ENCODE measurements at regions not wholly inside any gene's neighbourhood (a gene's known extent, or its start where the extent isn't known, plus 50 kb on each side); places are given as distances from the start of the nearest gene placed in this dataset.

DNA sequence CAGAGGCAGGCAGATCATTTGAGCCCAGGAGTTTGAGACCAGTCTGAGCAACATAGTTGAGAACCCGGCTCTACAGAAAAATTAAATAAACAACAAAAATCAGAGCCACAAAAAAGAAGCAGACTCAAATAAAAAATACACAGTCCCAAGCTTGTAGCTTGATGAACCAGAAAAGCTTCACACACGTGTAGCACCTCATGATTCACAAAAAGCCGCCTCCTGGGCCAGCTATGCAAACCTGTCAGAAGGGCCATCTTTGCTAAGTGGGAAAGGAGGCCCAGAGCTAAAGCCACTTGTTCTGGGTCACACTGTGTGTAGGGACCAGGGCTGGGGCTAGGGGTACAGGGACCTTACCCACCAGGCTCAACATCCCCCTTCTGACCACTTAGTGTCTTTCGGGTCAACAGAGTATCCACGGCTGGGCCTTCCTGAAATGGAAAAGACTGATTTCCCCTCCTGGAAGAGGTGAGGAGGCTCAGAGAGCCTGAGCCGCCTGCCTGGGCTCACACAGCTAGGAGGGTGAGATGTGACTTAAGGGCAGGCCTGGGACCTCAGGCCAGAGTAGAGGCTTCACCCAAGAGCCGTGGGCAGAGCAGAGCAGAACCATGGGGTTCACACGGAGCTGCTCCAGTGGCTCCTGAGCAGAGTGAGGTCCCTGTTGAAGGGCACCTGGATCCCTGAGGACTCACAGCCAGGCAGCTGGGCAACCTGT lies 269.6 kb downstream of the PARN start:
- DNase-seq (ENCODE audit: low read depth): no peak

DNA sequence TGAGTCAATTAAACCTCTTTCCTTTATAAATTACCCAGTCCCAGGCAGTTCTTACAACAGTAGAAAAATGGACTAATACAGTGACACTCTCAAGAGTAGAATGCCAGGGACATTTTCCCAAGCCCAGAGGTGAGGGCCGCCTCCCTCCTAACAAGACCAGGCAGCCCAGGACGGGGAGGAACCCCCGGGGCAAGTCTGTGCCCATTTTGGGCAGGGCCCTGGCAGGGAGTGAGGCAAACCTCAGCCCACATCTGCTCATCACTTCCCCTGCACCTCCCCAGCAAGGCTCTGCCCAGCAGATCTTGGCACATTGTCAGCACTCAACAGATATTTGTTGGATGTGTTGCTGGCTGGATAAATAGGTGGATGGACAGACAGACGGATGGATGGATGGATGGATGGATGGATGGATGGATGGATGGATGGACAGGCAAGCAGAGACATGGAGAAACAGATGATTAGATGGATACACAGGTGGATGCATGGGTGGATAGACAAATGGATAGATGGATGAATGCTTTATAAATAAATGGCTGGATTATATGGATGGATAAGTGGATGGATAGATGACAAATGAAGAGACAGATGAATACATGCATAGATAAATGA lies 271.3 kb downstream of the PARN start:
- no peak for DNase-seq (ENCODE audit: low read depth)

DNA sequence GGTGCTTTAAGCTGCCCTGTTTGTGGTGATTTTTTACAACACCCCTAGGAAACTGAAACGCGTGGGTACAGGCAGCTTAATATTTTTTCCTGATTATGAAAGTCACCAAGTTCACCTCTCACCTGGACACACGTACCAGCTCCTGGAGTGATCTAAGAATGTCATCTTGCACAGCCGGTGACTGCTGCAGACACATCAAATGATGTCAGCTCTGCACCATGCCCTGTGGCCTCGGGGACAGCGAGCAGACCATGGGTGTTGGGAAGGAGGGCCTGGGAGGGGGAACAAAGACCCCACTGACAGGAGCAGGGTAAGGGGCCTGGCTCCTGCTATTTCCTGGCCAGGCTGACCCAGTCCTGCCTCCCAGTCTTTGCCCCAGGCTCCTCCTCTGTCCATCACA lies 272.7 kb downstream of the PARN start:
- no peak for DNase-seq (ENCODE audit: low read depth)

DNA sequence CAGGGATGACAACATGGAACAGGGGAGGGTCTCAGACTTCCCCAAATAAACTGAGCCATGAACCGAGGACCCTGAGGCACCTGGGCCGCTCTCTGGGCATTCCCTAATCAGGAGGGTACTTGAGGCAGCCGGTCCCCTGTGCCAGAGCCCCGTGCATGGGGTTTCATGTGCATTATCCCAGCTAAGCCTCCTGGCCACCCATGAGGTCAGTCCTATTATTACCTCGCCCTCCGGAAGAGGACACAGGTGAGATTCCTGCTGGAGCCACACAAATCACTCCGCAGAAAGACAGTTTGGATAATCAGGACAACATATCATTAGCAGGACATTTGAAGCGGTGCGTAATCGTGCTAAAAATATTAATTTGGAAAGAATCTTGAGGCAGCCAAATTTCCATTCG lies 274.0 kb downstream of the PARN start:
- DNase-seq (ENCODE audit: low read depth): no peak

DNA sequence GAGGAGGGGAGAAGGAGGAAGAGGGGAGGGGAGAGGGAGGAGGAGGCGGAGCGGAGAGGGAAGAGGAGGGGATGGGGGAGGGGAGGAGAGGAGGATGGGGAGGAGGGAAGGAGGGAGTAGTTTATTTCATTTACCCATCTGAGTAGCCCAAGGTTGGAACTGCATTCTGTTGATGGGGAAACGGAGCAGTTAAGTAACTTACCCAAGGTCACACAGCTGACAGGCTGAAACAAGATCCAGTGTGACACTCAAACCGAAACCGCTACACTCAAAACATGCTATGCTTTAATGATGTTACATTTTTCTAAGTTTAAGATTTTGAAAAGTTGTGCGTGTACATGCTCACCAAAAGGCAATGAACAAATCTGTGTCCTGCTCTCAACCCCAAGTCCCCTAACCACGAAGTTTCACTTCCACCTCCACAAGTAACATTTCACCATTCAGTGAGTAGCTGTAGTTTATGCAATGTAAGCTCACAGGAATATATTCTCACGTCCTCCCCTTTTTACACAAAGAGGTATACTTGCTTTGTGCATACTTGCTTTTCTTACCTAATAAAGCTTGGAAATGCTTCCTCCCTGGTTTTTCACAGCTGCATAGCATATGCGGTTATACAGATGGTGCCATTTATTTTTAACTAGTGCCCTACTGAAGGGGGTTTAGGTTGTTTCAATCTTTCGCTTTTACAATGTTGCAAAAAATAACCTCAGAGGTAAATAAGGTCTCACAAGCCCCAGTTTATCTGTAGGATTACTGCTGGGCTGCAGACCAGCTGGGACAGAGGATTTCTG lies 275.3 kb downstream of the PARN start:
- no peak for DNase-seq (ENCODE audit: low read depth)

DNA sequence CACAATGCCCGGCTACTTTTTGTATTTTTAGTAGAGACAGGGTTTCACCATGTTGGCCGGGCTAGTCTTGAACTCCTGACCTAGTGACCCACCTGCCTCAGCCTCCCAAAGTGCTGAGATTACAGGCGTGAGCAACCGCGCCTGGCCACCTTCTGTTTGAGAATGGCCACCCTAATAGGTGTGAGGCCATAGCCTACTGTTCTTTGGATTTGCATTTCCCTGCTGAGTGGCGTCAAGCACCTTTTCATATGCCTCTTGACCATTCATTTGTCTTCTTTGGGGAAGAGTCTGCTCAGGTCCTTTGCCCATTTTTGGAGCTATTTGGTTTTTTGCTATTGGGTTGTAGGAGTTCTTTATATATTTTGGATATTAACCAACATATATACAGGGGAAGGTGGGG lies 276.7 kb downstream of the PARN start:
- no peak for DNase-seq (ENCODE audit: low read depth)

DNA sequence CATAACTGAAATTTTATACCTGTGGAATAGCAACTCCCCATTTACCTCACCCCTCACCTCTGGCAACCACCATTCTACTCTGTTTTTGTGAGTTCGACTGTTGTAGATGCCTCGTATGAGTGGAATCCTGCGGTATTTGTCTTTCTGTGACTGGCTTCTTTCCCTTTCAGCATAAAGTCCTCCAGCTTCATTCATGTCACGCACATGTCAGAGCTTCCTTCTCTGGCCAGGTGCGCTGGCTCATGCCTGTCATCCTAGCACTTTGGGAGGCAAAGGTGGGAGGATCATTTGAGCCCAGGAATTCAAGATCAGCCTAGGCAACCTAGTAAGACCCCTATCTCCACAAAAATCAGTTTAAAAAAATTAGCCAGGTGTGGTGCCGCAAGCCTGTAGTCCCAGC lies 278.4 kb downstream of the PARN start:
- DNase-seq (ENCODE audit: low read depth): no peak

DNA sequence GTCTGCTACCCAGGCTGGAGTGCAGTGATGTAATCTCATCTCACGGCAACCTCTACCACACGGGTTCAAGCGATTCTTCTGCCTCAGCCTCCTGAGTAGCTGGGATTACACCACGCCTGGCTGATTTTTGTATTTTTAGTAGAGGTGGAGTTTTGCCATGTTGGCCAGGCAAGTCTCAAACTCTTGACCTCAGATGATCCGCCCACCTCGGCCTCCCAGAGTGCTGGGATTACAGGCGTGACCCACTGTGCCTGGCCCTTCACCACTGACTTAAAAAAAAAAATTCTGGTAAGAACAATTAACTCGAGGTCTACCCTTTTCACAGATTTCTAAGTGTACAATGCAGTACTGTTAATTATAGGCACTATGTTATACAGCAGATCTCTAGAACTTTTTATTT lies 279.4 kb downstream of the PARN start:
- DNase-seq (ENCODE audit: low read depth): no peak

DNA sequence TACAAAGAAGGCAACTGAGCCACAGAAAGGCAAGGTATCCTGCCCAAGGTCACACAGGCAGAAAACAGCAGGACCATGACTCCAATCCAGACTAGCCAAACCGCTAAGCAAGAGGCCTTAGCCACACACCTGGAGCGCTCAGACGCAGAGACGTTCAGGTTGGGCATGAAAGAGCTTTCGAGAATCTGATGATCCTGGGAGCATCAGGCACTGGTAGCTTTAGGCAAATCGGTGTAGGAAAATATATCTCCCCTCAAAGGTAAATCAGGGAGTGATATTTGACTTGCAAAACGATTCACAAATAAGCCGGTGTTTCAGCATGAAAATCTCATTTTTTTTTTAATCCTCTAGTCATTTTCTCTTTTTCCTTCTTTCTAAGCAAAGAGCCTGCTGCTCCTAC lies 279.0 kb downstream of the MRTFB start:
- DNase-seq (ENCODE audit: low read depth): no peak

DNA sequence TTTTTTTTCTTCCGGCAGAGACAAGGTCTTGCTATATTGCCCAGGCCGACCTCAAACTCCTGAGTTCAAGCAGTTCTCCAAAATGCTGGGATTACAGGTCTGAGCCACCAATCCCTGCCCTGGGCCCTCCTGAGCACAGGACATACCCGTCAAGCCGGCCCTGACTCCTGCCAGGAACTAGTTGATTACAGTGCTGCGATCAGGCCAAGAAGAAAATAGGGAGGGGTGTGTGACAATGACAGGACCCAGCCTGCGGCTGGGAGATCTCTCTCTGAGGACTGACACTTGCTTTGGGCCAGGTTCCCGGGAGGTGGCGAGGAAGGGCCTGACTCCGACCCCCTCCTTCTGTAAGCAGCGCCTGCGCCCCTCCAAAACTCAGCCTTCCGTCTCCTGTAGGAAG lies 276.6 kb downstream of the MRTFB start:
- no peak for DNase-seq (ENCODE audit: low read depth)

DNA sequence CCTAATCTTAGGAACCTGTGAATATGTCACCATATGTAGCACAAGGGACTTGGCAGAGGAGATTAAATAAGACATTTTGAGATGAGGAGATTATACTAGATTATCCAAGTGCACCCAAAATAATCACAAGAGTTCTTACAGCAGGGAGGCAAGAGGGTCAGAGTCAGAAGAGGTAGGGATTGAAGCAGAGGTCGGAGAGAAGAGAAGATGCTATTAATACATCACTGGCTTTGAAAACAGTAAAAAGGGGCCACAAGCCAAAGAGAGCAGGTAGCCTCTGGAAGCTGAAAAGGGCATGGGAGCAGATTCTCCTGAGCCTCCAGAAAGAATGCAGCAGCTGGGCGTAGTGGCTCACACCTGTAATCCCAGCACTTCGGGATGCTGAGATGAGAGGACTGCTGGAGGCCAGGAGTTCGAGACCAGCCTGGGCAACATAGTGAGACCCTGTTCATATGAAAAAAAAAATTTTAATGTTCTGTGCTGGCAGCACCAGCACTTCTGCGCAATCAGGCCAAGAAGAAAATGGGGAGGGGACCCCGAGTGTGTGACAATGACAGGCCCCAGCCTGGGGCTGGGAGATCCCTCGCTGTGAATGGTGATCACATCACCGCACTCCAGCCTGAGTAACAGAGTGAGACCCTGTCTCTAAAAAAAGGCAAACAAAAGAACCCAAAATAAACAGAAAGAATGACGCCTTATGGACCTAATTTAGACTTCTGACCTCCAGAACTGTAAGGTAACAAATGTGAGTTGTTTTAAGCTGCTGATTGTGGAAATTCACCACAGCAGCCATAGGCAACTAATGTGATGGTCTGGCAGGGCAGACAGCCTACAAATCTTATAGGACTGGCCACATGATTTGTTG lies 275.4 kb downstream of the MRTFB start:
- no peak for DNase-seq (ENCODE audit: low read depth)

DNA sequence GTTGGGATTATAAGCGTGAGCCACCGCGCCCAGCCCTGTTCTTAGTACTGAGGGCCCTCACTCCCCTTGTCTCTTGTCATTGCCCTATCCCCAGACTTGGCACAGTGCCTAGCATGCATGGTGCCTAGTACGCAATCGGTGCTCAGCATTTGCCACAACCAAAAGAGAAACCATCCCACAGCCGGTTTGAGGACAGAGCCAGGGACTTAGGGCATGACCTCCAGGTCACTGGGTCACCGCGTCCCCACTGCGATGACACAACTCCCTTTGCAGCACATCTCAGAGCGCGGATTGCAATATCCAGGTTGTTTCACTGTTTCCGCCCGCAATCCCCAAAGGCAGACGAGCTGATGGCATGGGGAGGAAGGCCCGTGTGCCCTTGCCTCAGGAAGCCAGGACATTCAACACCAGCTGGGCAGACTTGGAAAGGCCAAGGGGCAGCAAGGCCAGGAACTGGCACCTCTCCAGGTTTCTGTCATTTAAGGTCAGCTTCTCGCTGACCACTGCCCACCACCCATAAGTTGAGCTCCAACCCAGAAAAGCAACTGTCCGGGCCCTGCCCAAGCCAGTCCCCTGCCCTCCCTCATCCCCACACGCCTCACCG lies 274.5 kb downstream of the MRTFB start:
- DNase-seq (ENCODE audit: low read depth): no peak

DNA sequence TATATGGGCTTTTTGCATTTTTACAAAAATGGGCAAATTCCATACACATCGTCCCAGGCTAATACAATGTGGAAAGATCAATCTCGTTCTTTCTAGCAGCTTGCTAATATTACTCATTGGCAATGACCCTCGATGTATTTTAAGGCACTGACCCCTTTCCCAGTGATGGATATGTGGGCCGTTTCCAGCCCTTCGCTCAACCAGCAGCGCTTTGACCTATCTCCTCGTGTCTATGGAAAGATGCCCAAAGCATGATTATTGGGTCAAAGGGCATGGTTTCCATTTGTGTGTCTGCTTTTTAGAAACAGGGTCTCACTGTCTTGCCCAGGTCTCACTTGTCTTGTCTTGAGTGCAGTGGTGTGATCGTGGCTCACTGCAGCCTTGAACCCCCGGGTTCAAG lies 273.8 kb downstream of the MRTFB start:
- DNase-seq (ENCODE audit: low read depth): no peak

DNA sequence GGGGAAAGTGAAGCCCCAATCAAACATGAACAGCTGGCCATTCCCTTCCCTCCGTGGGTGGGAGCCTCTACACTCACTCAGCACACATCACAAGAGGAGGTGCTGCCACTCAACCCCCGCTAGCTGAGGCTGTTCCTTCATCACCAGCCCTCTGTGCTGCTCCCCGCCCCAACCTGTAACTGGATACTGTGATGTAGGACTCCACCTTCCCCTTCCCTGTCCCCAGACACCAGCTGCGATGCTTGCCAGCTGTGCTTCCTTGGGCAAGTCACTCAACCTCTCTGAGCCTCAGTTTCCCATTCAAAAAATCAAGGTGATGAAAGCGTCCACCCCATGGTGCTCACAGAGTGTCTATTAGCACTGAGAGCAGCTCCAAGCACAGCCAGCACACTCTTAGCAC lies 273.2 kb downstream of the MRTFB start:
- no peak for DNase-seq (ENCODE audit: low read depth)

DNA sequence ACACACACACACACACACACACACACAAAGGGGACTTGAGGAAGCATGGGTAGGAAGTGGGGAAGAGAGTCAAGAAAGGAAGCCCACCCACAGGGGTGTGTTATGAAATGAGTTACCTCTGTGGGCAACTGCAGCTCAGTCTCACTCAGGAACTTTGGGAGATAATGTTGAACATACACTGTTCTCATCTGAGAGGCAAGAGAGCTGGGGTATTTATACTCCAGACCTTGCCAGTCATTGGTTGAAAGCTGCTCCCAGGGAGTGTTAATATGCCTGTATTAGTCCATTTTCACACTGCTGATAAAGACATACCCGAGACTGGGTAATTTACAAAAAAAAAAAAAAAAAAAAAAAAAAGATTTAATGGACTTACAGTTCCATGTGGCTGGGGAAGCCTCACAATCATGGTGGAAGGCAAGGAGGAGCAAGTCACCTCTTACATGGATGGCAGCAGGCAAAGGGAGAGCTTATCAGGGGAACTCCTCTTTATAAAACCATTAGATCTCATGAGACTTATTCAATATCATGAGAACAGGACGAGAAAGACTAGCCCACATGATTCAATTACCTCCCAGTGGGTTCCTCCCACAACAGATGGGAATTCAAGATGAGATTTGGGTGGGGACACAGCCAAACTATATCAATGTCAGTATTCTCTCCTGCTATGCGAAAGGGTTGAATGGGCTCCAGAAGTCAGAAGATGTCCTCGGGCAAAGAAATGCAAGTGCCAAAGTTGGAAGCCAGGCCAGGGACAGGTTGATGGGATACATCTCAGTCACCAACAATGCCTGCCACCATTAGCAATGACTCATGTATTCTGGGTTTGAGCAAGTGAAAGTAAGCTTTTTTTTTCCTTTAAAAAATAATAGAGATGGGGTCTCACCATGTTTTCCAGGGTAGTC lies 270.5 kb downstream of the MRTFB start:
- DNase-seq (ENCODE audit: low read depth): no peak

DNA sequence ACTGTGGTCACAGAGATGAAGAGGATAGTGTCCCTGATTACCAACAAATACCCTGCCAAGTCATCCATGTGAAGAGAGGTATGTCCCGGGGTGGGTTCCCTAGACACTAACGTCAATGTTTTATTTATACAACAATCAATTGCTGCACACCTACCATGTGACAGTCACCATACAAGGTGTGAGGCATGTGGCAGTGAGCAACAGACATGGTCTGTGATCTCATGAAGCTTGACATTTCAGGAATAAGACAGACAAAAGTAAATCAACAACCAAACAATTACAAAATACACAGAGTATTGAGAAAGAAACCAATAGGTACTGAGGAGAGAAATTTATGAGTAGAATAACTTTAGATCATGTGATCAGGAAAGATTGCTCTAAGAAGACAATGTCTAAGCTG lies 268.6 kb downstream of the MRTFB start:
- no peak for DNase-seq (ENCODE audit: low read depth)

DNA sequence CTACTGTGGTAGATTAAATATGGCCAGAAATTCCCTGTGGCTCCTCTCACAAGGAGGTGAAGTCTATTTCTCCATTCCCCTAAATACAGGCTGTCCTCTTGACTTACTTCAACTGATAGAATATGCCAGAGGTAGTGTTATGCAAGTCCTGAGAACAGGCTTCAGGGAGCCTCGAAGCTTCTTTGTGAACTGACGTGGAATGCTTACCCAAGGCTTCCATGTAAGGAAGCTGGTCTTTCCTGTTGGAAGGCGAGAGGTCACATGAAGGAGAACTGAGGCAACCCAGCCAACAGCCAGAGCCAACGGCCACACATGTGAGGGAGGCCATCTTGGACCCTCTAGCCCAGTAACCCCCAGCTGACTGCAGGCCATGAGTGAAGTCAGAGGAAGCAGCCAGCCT lies 267.9 kb downstream of the MRTFB start:
- DNase-seq (ENCODE audit: low read depth): no peak

DNA sequence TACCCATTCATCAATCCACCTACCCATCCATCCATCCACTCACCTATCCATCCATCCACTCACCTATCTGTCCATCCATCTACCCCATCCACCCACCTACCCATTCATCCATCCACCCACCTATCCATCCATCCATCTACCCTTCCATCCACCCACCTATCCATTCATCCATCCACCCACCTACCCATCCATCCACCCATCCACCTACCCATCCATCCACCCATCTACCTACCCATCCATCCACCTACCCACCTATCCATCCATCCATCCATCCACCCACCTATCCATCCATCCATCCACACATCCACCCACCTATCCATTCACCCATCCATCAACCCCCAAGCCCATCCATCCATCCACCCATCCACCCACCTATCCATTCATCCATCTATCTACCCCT lies 267.1 kb downstream of the MRTFB start:
- DNase-seq (ENCODE audit: low read depth): no peak

DNA sequence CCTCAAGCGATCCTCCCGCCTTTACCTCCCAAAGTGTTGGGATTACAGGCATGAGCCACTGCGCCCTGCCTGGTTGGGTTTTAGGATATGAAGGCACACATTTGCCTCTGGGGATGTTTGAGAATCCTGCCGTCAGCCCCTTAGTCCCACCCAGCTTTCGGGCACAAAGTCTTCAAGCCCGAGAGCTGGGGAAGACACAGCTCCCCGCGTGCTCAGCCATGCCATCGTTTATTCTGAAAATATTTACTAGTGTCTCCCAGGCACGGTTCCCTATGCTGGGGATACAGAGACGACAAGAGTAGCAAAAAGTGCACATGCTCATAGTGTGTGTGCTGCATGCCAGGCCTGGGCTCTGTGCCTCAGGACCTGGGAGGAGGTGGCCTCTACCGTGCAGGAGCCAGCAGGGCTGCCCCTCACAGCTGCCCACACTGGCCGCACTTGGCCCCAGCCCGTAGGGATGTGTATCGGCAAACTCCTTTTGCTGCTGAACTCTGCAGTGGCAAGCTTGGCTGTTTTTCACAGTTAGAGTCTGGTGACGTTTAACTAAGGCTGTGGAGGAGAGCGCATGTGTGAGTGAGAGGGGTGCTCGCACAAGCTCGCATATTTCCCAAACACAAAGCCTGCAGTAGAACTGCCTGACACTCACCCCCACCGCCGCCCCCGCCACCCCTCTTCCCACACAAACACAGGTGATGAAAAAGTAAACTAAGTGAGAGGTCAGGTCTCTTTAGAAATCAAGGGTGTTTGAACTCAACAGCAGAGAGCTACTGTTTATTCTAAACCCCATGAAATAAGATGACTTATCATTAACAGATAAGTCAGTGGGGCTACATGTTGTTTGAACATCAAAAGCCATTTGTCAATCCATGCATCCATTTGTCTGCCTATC lies 266.4 kb downstream of the MRTFB start:
- DNase-seq (ENCODE audit: low read depth): no peak

DNA sequence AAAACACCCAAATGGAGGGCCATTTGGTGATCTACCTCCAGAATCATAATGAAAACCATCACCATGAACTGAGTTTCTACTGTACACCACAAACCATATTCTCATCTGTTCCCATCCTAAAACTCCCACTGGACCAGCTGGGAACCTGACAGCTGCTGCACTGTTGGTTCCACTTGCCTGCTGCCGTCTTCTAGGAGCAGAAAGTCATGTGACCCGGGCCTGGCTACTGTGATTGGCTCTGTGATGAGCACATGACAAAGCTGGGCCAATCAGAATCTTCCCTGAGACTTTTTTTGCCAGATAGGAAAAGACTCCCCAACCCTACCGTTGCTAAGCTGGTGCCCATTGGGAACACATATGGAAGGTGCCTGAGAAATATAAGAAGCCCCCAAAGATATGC lies 264.2 kb downstream of the MRTFB start:
- no peak for DNase-seq (ENCODE audit: low read depth)

All from GM04503 (cell line).